CD4-positive, alpha-beta T cell (primary cell): ENCODE measurements at regions not wholly inside any gene's neighbourhood (a gene's known extent, or its start where the extent isn't known, plus 50 kb on each side); places are given as distances from the start of the nearest gene placed in this dataset.

Experiments
- ATAC-seq: fragments of 200-7000 bp; cut with Tn5 transposase; one replicate; pipeline ENCODE4 v1.10.0; 2022; ENCODE audit warnings: mild to moderate bottlenecking; ENCODE audit not compliant: poor library complexity
- CTCF ChIA-PET: fragments of 350-600 bp; sonication (Branson Sonifier 250); formaldehyde crosslinking; loops from one replicate; lab custom pipeline; 2021; ENCODE audit warnings: antibody characterized with exemption, inconsistent platforms; lab: Charles Lee
- POLR2A ChIA-PET: fragments of 350-600 bp; sonication (Branson Sonifier 250); formaldehyde crosslinking; loops from one replicate; lab custom pipeline; 2021; ENCODE audit warnings: antibody characterized with exemption, inconsistent platforms; lab: Charles Lee
- DNase-seq, 14 experiments: peaks; one replicate each; pipeline ENCODE4 v3.0.0-alpha.2; 2013 to 2020; ENCODE audit warnings: mixed read lengths in 2 of 14
- H3K27ac ChIP-seq, 2 donors: one replicate each; pipeline versions ENCODE4 v1.5.1 to v1.7.0; 2013; ENCODE audit warnings: low read length in 2 of 2, low read depth in 1 of 2, mild to moderate bottlenecking in 1 of 2
- H3K27me3 ChIP-seq, 2 experiments: 1 replicate in 1 of 2; 2 replicates in 1 of 2; pipeline versions ENCODE4 v1.6.1 to v1.7.0; 2013; ENCODE audit warnings: low read length in 2 of 2, control low read depth in 1 of 2, mild to moderate bottlenecking in 1 of 2, moderate library complexity in 1 of 2; ENCODE audit not compliant: insufficient read depth in 2 of 2, control insufficient read depth in 1 of 2
- H3K36me3 ChIP-seq: one replicate; pipeline ENCODE4 v1.6.1; 2013; ENCODE audit warnings: low read length, control low read depth; ENCODE audit not compliant: insufficient read depth
- H3K4me1 ChIP-seq: one replicate; pipeline ENCODE4 v1.6.1; 2013; ENCODE audit warnings: low read length, control low read depth; ENCODE audit not compliant: insufficient read depth
- H3K4me3 ChIP-seq: one replicate; pipeline ENCODE4 v1.5.1; 2013; ENCODE audit warnings: mild to moderate bottlenecking, low read length, moderate library complexity
- H3K9me3 ChIP-seq, 2 experiments: 1 replicate in 1 of 2; 2 replicates in 1 of 2; pipeline versions ENCODE4 v1.6.1 to v1.7.0; 2013; ENCODE audit warnings: low read length in 2 of 2, mild to moderate bottlenecking in 2 of 2, control low read depth in 1 of 2, moderate library complexity in 1 of 2; ENCODE audit not compliant: control insufficient read depth in 1 of 2, insufficient read depth in 1 of 2
- H3K27ac Mint-ChIP-seq: one replicate; pipeline ENCODE4 v1.8.0; 2020; ENCODE audit warnings: mixed read lengths
- H3K27me3 Mint-ChIP-seq: one replicate; pipeline ENCODE4 v1.8.0; 2021; ENCODE audit warnings: mixed read lengths
- H3K36me3 Mint-ChIP-seq: one replicate; pipeline ENCODE4 v1.8.0; 2021; ENCODE audit warnings: low read depth, mixed read lengths
- H3K4me1 Mint-ChIP-seq: one replicate; pipeline ENCODE4 v1.8.0; 2021; ENCODE audit warnings: low read depth, mixed read lengths
- H3K4me3 Mint-ChIP-seq: one replicate; pipeline ENCODE4 v1.8.0; 2020; ENCODE audit warnings: mild to moderate bottlenecking, mixed read lengths
- H3K9me3 Mint-ChIP-seq: one replicate; pipeline ENCODE4 v1.8.0; 2020; ENCODE audit warnings: mixed read lengths
- CTCF ChIP-seq: fragments of 200-600 bp; IDR thresholded peaks from one replicate; pipeline ENCODE4 v1.8.0; 2022; ENCODE audit warnings: antibody characterized with exemption, mild to moderate bottlenecking
- intact Hi-C, 2 experiments: fragments of 100-400 bp; cut with DNase I in 1 of 2; cut with micrococcal nuclease in 1 of 2; formaldehyde crosslinking; loops; one replicate each; pipeline versions ENCODE4 v1.15.1 to v1.9.0; 2023 to 2025; cut with DNase I, micrococcal nuclease

DNA sequence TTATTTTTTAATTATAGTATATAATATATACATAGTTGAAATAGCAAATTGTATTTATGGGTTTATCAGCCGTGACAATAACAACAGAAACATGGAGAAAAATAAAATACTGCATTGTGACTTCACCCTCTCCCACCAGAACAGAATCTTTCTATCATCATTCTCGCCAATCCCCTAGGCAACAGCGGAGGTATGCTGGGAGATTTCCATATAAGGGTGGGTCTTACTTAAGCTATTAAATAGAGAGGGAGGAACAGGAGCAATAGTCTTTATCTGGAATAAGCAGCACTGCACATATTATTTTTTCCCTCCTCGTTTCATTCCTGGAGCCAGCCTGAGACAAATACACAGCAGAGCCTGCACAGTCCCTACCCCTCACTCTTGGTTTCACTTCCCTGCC is 1214.9 kb downstream of the XPNPEP1 start:
- TF ChIP-seq CTCF, result no peak
- Mint-ChIP-seq H3K4me1 (no peaks in the 10 kb centered on the region), H3K27me3 (no peaks in the 10 kb centered on the region), H3K4me3 (no peak overlapping the region), H3K9me3 (peaks cover 13% of the 10 kb centered on the region), H3K36me3 (no peaks in the 10 kb centered on the region), H3K27ac (no peak overlapping the region)
- no peak for ATAC-seq
- POLR2A ChIA-PET, result no interaction called here
- Histone ChIP-seq H3K27ac (no peak overlapping the region), H3K4me1 (no peaks in the 10 kb centered on the region), H3K27me3 (no peaks in the 10 kb centered on the region), H3K36me3 (no peaks in the 10 kb centered on the region), H3K9me3 (peaks cover 4 to 9% of the 10 kb centered on the region in 2 experiments), H3K4me3 (no peak overlapping the region)
- intact Hi-C loops, result no loop called here
- CTCF ChIA-PET, result no interaction called here
- no peak for DNase-seq

DNA sequence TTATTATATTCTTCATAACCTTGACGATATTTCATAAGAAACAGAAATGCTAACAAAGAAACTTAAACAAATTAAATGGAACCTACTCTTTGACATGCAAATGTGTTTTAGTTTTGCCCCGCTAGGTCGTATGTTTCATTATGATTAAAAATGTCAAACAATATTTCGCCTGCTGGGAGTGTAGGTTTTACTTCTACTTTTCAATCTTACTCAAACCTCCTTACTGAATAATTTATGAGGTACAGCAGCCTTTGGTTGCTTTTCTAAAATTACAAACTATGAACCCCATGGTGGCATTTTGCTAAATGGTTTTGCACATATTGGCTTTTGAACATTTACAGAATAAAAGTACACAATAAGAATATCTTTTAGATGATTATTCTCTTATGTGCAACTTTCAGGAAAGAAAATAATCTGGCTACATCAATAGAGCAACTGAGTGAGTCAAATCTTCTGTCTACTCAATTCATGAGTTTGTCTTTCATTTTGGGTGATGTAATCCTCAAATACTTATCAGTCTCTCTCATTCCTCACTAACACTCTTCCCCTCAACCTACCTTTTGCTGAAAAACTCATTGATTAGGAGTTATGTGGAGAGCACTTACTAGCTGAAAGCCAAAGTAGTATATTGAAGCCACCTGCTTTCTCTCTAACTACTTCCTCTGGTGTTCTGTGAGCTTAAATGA is 1226.4 kb downstream of the XPNPEP1 start:
- Mint-ChIP-seq H3K27me3 (no peaks in the 10 kb centered on the region), H3K36me3 (no peaks in the 10 kb centered on the region), H3K9me3 (peaks cover 2% of the 10 kb centered on the region), H3K4me3 (no peak overlapping the region), H3K4me1 (no peaks in the 10 kb centered on the region), H3K27ac (no peak overlapping the region)
- Histone ChIP-seq H3K36me3 (no peaks in the 10 kb centered on the region), H3K9me3 (peaks cover 0 to 4% of the 10 kb centered on the region in 2 experiments), H3K4me1 (no peaks in the 10 kb centered on the region), H3K27ac (no peak overlapping the region), H3K4me3 (no peak overlapping the region), H3K27me3 (no peaks in the 10 kb centered on the region)
- POLR2A ChIA-PET, result no interaction called here
- no peak for TF ChIP-seq CTCF
- ATAC-seq, result no peak
- intact Hi-C loops, result no loop called here
- CTCF ChIA-PET, result no interaction called here
- no peak for DNase-seq

DNA sequence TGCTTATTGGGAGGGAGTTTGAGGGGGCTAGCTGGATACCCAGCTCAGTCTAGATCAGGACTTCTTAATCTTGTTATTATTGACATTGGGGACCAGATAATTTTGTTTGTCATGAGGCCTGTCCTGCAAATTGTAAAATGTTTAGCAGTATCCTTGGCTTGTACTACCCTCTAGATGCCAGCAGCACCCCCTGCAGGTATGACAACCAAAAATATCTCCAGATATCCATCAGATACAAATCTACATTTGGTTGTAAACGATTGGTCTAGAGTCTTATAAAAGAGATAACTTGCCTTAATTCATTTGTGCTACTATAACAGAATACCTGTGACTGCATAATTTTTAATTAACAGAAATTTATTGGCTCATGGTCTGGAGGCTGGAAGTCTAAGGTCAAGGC is 1232.2 kb downstream of the XPNPEP1 start:
- ChIA-PET CTCF (no interaction called here), POLR2A (no interaction called here)
- no peak overlapping the region for H3K27ac ChIP-seq
- H3K36me3 ChIP-seq, result no peaks in the 10 kb centered on the region
- Mint-ChIP-seq H3K27me3 (no peaks in the 10 kb centered on the region), H3K27ac (no peak overlapping the region), H3K4me3 (no peak overlapping the region), H3K9me3 (peaks cover 8% of the 10 kb centered on the region), H3K36me3 (no peaks in the 10 kb centered on the region), H3K4me1 (no peaks in the 10 kb centered on the region)
- no peak for TF ChIP-seq CTCF
- no peak for DNase-seq
- H3K4me3 ChIP-seq, result no peak overlapping the region
- no peaks in the 10 kb centered on the region for H3K27me3 ChIP-seq
- ATAC-seq, result no peak
- H3K9me3 ChIP-seq, result peaks cover 0 to 4% of the 10 kb centered on the region in 2 experiments
- intact Hi-C loops, result no loop called here
- H3K4me1 ChIP-seq, result no peaks in the 10 kb centered on the region
